C4-2B (cell line): ENCODE measurements at regions not wholly inside any gene's neighbourhood (a gene's known extent, or its start where the extent isn't known, plus 50 kb on each side); places are given as distances from the start of the nearest gene placed in this dataset.

Experiments
- H3K27ac ChIP-seq: fragments of 450-650 bp; 2 replicates; pipeline ENCODE4 v1.5.1; 2017
- ZFX ChIP-seq: fragments of 450-650 bp; IDR thresholded peaks from 2 replicates; pipeline ENCODE4 v1.6.1; 2017
- TF ChIP-seq, protein P1 (sequence below): fragments of 450-650 bp; conservative IDR thresholded peaks from 2 replicates; pipeline ENCODE4 v1.5.1; 2017; ENCODE audit warnings: mild to moderate bottlenecking

GRCh38 chr3:19725000-19725399 lies 209.0 kb downstream of the EFHB start:
- no peak overlapping the region for H3K27ac ChIP-seq
- no peak for TF ChIP-seq ZFX
- TF ChIP-seq, protein P1, sequence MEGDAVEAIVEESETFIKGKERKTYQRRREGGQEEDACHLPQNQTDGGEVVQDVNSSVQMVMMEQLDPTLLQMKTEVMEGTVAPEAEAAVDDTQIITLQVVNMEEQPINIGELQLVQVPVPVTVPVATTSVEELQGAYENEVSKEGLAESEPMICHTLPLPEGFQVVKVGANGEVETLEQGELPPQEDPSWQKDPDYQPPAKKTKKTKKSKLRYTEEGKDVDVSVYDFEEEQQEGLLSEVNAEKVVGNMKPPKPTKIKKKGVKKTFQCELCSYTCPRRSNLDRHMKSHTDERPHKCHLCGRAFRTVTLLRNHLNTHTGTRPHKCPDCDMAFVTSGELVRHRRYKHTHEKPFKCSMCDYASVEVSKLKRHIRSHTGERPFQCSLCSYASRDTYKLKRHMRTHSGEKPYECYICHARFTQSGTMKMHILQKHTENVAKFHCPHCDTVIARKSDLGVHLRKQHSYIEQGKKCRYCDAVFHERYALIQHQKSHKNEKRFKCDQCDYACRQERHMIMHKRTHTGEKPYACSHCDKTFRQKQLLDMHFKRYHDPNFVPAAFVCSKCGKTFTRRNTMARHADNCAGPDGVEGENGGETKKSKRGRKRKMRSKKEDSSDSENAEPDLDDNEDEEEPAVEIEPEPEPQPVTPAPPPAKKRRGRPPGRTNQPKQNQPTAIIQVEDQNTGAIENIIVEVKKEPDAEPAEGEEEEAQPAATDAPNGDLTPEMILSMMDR = no peak

DNA sequence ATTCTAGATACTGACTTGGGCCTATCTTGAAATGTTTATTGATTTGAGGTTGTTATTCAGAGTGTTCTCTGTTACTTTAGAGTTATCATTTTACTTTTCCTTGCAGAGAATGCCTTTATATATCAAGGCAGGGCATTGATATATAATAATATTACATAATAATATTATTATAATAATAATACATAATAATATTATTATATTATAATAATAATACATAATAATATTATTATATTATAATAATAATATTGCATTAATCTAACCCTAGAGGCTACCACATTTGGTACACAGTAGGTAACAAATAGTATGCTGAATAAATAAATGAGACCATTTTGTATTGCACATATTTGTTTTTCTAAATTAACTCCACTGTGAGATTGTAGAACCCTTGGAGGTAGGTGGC lies 216.3 kb downstream of the EFHB start:
- H3K27ac ChIP-seq = no peak overlapping the region
- TF ChIP-seq, protein P1 = no peak
- no peak for TF ChIP-seq ZFX

GRCh38 chr3:19711160-19711782 lies 222.7 kb downstream of the EFHB start:
- TF ChIP-seq ZFX = no peak
- TF ChIP-seq, protein P1 = no peak
- no peak overlapping the region for H3K27ac ChIP-seq

GRCh38 chr3:19702416-19703078 lies 231.5 kb downstream of the EFHB start:
- no peak overlapping the region for H3K27ac ChIP-seq
- no peak for TF ChIP-seq ZFX
- TF ChIP-seq, protein P1 = no peak

DNA sequence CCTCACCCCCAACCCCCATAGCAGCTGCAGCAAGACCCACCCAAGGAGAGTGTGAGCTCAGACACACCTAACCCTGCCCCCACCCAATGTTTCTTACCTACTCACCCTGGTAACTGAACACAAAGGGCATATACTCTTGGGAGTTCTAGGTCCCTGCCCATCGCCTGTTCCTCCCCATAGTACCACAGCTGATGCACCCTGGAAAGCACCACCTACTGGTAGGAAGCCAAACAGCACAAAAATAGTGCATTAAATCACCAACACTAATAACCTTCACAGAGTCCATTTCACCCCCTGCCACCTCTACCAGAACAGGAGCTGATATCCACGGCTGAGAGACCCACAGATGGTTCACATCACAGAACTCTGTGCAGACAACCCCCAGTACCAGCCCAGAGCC lies 245.2 kb downstream of the EFHB start:
- no peak for TF ChIP-seq ZFX
- TF ChIP-seq, protein P1 = peak; percentile 35
- H3K27ac ChIP-seq = no peak overlapping the region

DNA sequence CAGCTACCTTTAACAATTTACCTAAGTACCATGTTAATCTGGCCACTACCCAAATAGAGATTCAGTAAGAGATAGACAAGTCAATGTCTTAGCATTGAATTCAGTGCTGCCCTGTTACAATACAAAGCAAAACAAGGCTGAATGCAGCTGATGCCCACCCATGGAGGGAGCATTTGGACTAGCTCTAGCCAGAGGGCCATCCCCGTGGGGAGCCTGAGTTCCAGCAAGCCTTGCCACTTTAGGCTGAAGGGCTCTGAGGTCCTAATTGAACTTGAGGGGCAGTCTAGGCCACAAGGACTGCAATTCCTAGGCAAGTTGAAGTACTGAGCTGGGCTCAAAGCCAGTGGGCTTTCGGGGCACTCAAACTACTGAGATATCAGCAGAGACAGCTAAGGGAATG lies 265.9 kb downstream of the EFHB start:
- TF ChIP-seq ZFX = no peak

DNA sequence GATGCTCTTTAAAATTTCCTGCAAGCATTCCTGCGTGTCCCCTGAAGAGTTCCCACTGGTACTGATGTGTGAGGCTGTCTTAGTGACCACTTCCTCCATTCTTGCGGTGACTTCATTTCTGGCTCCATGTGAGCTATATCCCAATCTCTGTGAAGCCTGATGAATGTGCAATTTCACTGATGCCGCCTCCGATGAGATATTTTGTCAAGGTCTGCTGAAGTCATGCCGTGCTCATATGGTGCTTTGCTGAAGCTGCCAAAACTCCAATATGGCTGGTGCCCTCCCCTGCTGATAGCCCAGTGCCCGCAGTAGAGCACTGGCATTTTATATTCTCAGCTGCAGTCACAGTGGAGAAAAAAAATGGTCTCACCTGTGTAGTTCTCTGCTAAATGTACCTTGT lies 271.5 kb downstream of the EFHB start:
- no peak overlapping the region for H3K27ac ChIP-seq
- TF ChIP-seq, protein P1 = no peak
- TF ChIP-seq ZFX = no peak

More for the DNA sequence above, 265.9 kb downstream of the EFHB start:
- no peak overlapping the region for H3K27ac ChIP-seq

DNA sequence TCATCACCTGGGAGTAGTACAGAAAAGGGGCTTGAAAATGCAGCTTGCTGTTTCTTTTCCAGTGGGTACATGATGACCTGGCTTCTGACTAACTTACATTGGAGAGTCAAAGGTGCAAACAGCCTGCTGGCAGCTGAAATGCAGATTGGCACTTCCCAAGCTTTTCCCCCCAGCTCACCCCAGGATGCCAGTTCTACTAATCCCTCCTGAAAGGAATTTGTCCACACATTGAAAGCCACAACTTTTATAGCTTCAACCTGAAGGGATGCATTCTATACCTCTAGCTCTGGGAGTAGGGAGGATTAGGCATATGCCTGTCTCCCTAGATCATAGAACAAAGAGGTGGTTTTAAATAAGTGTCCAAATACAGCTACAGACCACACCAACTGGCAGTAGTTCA lies 281.7 kb downstream of the EFHB start:
- TF ChIP-seq ZFX = no peak
- TF ChIP-seq, protein P1 = no peak

More for the DNA sequence above, 281.7 kb downstream of the EFHB start:
- H3K27ac ChIP-seq = no peak overlapping the region
